GDM1 (cell line): ENCODE measurements at regions not wholly inside any gene's neighbourhood (a gene's known extent, or its start where the extent isn't known, plus 50 kb on each side); places are given as distances from the start of the nearest gene placed in this dataset.

Experiments
- DNase-seq: peaks from one replicate; lab custom pipeline; 2025; lab: John Stamatoyannopoulos, UW

GRCh38 chr9:126093771-126094170 is 232.9 kb upstream of the MVB12B start:
- DNase-seq: no peak

- DNase-seq: no peak
These were observed 231.0 kb upstream of the MVB12B start for GRCh38 chr9:126095546-126096190.

GRCh38 chr9:126096340-126096739 is 230.3 kb upstream of the MVB12B start:
- DNase-seq: no peak

GRCh38 chr9:126097679-126098078 is 228.9 kb upstream of the MVB12B start:
- DNase-seq: no peak

GRCh38 chr9:126106404-126106803 is 220.2 kb upstream of the MVB12B start:
- DNase-seq: no peak

GRCh38 chr9:126107693-126108092 is 218.9 kb upstream of the MVB12B start:
- DNase-seq: no peak

GRCh38 chr9:126108240-126108639 is 218.4 kb upstream of the MVB12B start:
- no peak for DNase-seq

GRCh38 chr9:126109575-126109974 is 217.1 kb upstream of the MVB12B start:
- no peak for DNase-seq

GRCh38 chr9:126111556-126111955 is 215.1 kb upstream of the MVB12B start:
- DNase-seq: no peak

- DNase-seq: no peak
These were observed 214.4 kb upstream of the MVB12B start for GRCh38 chr9:126112135-126112720.

- DNase-seq: no peak
These were observed 213.5 kb upstream of the MVB12B start for GRCh38 chr9:126113176-126113575.

- no peak for DNase-seq
These were observed 212.7 kb upstream of the MVB12B start for GRCh38 chr9:126113756-126114408.

- DNase-seq: no peak
These were observed 212.2 kb upstream of the MVB12B start for GRCh38 chr9:126114409-126114760.

- DNase-seq: no peak
These were observed 211.7 kb upstream of the MVB12B start for GRCh38 chr9:126114850-126115460.

- DNase-seq: no peak
These were observed 210.1 kb upstream of the MVB12B start for GRCh38 chr9:126116351-126117157.

- no peak for DNase-seq
These were observed 209.5 kb upstream of the MVB12B start for GRCh38 chr9:126117158-126117425.

- DNase-seq: no peak
These were observed 209.0 kb upstream of the MVB12B start for GRCh38 chr9:126117631-126118030.

GRCh38 chr9:126119731-126120130 is 206.9 kb upstream of the MVB12B start:
- no peak for DNase-seq

GRCh38 chr9:126122901-126123616 is 203.6 kb upstream of the MVB12B start:
- no peak for DNase-seq

GRCh38 chr9:126123927-126124326 is 202.7 kb upstream of the MVB12B start:
- DNase-seq: no peak

GRCh38 chr9:126125177-126125576 is 201.5 kb upstream of the MVB12B start:
- no peak for DNase-seq

GRCh38 chr9:126125577-126125976 is 201.1 kb upstream of the MVB12B start:
- DNase-seq: no peak
